A549 (cell line): ENCODE measurements at regions not wholly inside any gene's neighbourhood (a gene's known extent, or its start where the extent isn't known, plus 50 kb on each side); places are given as distances from the start of the nearest gene placed in this dataset.
"Not testable (repeated sequence)": the region's sequence is repeated elsewhere in the genome, so short reads cannot be mapped to it uniquely, and the experiment has no call there.

Source experiments
- BHLHE40 ChIP-seq: IDR thresholded peaks from 2 replicates; pipeline ENCODE4 v1.6.1; 2012; ENCODE audit warnings: low read depth, low read length, inconsistent platforms
- CEBPB ChIP-seq, 2 experiments: fragments of >200 bp in 1 of 2; sonication (Bioruptor Twin) in 1 of 2; formaldehyde crosslinking in 1 of 2; IDR thresholded peaks; 2 replicates each; pipeline ENCODE4 v1.6.1; 2012 to 2016
- CHD2 ChIP-seq: fragments of 150-350 bp; IDR thresholded peaks from 2 replicates; pipeline ENCODE4 v1.6.1; 2014; ENCODE audit warnings: low read length; ENCODE audit not compliant: partially characterized antibody
- EP300 ChIP-seq, 2 experiments: fragments of >200 bp; sonication (Bioruptor Twin); formaldehyde crosslinking; IDR thresholded peaks; 2 replicates in 1 of 2; 3 replicates in 1 of 2; pipeline ENCODE4 v1.6.1; 2016 to 2017
- MYC ChIP-seq: IDR thresholded peaks from 2 replicates; pipeline ENCODE4 v1.6.1; 2012; ENCODE audit warnings: mild to moderate bottlenecking, inconsistent platforms, low read length, improper control_type of control experiment, borderline replicate concordance
- POLR2A ChIP-seq: IDR thresholded peaks from 2 replicates; pipeline ENCODE4 v1.6.1; 2012; ENCODE audit warnings: mild to moderate bottlenecking, low read length
- POLR2AphosphoS2 ChIP-seq: conservative IDR thresholded peaks from 2 replicates; pipeline ENCODE4 v1.6.1; 2012; ENCODE audit warnings: low read length, improper control_type of control experiment, inconsistent platforms
- ZFP36 ChIP-seq: fragments of 450-650 bp; IDR thresholded peaks from 2 replicates; pipeline ENCODE4 v1.6.1; 2014; ENCODE audit warnings: borderline replicate concordance; ENCODE audit not compliant: partially characterized antibody
- TF ChIP-seq, protein P1 (sequence below): fragments of >200 bp; sonication (Bioruptor Twin); formaldehyde crosslinking; IDR thresholded peaks from 3 replicates; pipeline ENCODE4 v1.5.1; 2016
- TF ChIP-seq, protein P2 (sequence below): fragments of 150-350 bp; IDR thresholded peaks from 2 replicates; pipeline ENCODE4 v1.6.1; 2014; ENCODE audit warnings: low read depth, mild to moderate bottlenecking, low read length
- TF ChIP-seq, protein P3 (sequence below): fragments of >200 bp; sonication (Bioruptor Twin); formaldehyde crosslinking; IDR thresholded peaks from 3 replicates; pipeline ENCODE4 v1.6.1; 2016
- TF ChIP-seq, protein P4 (sequence below): fragments of 450-650 bp; IDR thresholded peaks from 2 replicates; pipeline ENCODE4 v1.6.1; 2014; ENCODE audit warnings: antibody characterized with exemption

DNA sequence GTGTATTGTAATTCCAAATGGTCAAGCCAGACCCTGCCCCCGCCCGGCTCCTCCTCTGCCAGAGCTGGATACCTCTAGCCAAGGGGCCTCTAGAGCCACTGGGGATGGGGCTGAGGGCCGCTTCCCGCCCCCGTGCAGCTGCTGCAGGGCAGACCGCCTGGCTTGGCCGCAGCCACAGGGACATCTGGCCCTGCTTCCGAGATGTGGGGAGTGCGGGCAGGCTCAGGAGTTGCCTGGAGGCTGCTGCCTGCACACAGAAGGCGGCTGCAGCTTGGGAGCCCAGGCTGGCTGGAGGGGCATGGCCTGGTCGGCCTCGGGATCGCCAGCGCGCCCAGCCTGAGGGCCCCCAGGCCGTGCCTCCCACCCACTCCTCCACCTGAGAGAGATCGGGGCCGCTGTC lies 79.9 kb upstream of the ZNG1F start:
- TF ChIP-seq, protein P1, sequence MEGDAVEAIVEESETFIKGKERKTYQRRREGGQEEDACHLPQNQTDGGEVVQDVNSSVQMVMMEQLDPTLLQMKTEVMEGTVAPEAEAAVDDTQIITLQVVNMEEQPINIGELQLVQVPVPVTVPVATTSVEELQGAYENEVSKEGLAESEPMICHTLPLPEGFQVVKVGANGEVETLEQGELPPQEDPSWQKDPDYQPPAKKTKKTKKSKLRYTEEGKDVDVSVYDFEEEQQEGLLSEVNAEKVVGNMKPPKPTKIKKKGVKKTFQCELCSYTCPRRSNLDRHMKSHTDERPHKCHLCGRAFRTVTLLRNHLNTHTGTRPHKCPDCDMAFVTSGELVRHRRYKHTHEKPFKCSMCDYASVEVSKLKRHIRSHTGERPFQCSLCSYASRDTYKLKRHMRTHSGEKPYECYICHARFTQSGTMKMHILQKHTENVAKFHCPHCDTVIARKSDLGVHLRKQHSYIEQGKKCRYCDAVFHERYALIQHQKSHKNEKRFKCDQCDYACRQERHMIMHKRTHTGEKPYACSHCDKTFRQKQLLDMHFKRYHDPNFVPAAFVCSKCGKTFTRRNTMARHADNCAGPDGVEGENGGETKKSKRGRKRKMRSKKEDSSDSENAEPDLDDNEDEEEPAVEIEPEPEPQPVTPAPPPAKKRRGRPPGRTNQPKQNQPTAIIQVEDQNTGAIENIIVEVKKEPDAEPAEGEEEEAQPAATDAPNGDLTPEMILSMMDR = not testable (repeated sequence)
- TF ChIP-seq, protein P2, sequence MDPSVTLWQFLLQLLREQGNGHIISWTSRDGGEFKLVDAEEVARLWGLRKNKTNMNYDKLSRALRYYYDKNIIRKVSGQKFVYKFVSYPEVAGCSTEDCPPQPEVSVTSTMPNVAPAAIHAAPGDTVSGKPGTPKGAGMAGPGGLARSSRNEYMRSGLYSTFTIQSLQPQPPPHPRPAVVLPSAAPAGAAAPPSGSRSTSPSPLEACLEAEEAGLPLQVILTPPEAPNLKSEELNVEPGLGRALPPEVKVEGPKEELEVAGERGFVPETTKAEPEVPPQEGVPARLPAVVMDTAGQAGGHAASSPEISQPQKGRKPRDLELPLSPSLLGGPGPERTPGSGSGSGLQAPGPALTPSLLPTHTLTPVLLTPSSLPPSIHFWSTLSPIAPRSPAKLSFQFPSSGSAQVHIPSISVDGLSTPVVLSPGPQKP = not testable (repeated sequence)
- not testable (repeated sequence) for TF ChIP-seq CEBPB (IDR thresholded peaks at IDR 0.05); POLR2A; BHLHE40; CHD2; MYC; ZFP36; EP300 (IDR thresholded peaks at IDR 0.05); POLR2AphosphoS2
- TF ChIP-seq, protein P3, sequence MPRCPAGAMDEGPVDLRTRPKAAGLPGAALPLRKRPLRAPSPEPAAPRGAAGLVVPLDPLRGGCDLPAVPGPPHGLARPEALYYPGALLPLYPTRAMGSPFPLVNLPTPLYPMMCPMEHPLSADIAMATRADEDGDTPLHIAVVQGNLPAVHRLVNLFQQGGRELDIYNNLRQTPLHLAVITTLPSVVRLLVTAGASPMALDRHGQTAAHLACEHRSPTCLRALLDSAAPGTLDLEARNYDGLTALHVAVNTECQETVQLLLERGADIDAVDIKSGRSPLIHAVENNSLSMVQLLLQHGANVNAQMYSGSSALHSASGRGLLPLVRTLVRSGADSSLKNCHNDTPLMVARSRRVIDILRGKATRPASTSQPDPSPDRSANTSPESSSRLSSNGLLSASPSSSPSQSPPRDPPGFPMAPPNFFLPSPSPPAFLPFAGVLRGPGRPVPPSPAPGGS = not testable (repeated sequence)
- TF ChIP-seq, protein P4, sequence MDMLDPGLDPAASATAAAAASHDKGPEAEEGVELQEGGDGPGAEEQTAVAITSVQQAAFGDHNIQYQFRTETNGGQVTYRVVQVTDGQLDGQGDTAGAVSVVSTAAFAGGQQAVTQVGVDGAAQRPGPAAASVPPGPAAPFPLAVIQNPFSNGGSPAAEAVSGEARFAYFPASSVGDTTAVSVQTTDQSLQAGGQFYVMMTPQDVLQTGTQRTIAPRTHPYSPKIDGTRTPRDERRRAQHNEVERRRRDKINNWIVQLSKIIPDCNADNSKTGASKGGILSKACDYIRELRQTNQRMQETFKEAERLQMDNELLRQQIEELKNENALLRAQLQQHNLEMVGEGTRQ = not testable (repeated sequence)
